BE2C (cell line): ENCODE measurements at regions not wholly inside any gene's neighbourhood (a gene's known extent, or its start where the extent isn't known, plus 50 kb on each side); places are given as distances from the start of the nearest gene placed in this dataset.

Experiments
- DNase-seq: peaks from one replicate; pipeline ENCODE4 v3.0.0-alpha.2; 2020
- H3K27me3 ChIP-seq: fragments of 250-450 bp; sonication (Bioruptor Pico); 2 replicates; pipeline ENCODE4 v1.5.1; 2020; ENCODE audit warnings: mild to moderate bottlenecking
- H3K36me3 ChIP-seq: fragments of 250-450 bp; sonication (Bioruptor Pico); 2 replicates; pipeline ENCODE4 v1.5.1; 2020; ENCODE audit warnings: mild to moderate bottlenecking
- H3K4me1 ChIP-seq: fragments of 250-450 bp; sonication (Bioruptor Pico); 2 replicates; pipeline ENCODE4 v1.5.1; 2020
- H3K4me3 ChIP-seq: 2 replicates; pipeline ENCODE4 v1.5.1; 2011; ENCODE audit warnings: low read depth, low read length
- H3K9me3 ChIP-seq: fragments of 250-450 bp; sonication (Bioruptor Pico); 2 replicates; pipeline ENCODE4 v1.5.1; 2020
- CTCF ChIP-seq: IDR thresholded peaks from 2 replicates; pipeline ENCODE4 v1.5.1; 2012; ENCODE audit warnings: mild to moderate bottlenecking, low read depth, low read length

- H3K4me1 ChIP-seq, result peaks cover 3% of the 10 kb centered on the region; the same call in 1 of the 2 replicates
- no peaks in the 10 kb centered on the region for H3K27me3 ChIP-seq
- H3K36me3 ChIP-seq, result no peaks in the 10 kb centered on the region
- TF ChIP-seq CTCF, result no peak
- H3K9me3 ChIP-seq, result no peaks in the 10 kb centered on the region
- H3K4me3 ChIP-seq, result no peak overlapping the region
- no peak for DNase-seq
These were observed 412.5 kb downstream of the CBLN4 start for GRCh38 chr20:55592866-55593265.

GRCh38 chr20:55586610-55587009 lies 418.7 kb downstream of the CBLN4 start:
- no peak for DNase-seq
- peaks cover 14% of the 10 kb centered on the region for H3K4me1 ChIP-seq
- no peak for TF ChIP-seq CTCF
- no peaks in the 10 kb centered on the region; the same call in 1 of the 2 replicates for H3K9me3 ChIP-seq
- no peaks in the 10 kb centered on the region for H3K36me3 ChIP-seq
- no peaks in the 10 kb centered on the region for H3K27me3 ChIP-seq
- no peak overlapping the region for H3K4me3 ChIP-seq

- no peaks in the 10 kb centered on the region; the same call in 1 of the 2 replicates for H3K9me3 ChIP-seq
- no peaks in the 10 kb centered on the region for H3K27me3 ChIP-seq
- no peak for TF ChIP-seq CTCF
- peaks cover 14% of the 10 kb centered on the region for H3K4me1 ChIP-seq
- no peaks in the 10 kb centered on the region for H3K36me3 ChIP-seq
- no peak overlapping the region for H3K4me3 ChIP-seq
- no peak for DNase-seq
These were observed 420.4 kb downstream of the CBLN4 start for GRCh38 chr20:55584964-55585363.

- peaks cover 14% of the 10 kb centered on the region for H3K4me1 ChIP-seq
- H3K27me3 ChIP-seq, result no peaks in the 10 kb centered on the region
- H3K9me3 ChIP-seq, result no peaks in the 10 kb centered on the region; the same call in 1 of the 2 replicates
- no peak for DNase-seq
- H3K4me3 ChIP-seq, result no peak overlapping the region
- H3K36me3 ChIP-seq, result no peaks in the 10 kb centered on the region
- no peak for TF ChIP-seq CTCF
These were observed 421.0 kb downstream of the CBLN4 start for GRCh38 chr20:55584307-55584706.

- DNase-seq, result no peak
- H3K9me3 ChIP-seq, result no peaks in the 10 kb centered on the region; the same call in 1 of the 2 replicates
These were observed 422.3 kb downstream of the CBLN4 start for GRCh38 chr20:55583036-55583435.

GRCh38 chr20:55582498-55582897 lies 422.8 kb downstream of the CBLN4 start:
- Histone ChIP-seq H3K27me3 (no peaks in the 10 kb centered on the region), H3K4me3 (no peak overlapping the region), H3K36me3 (no peaks in the 10 kb centered on the region), H3K9me3 (no peaks in the 10 kb centered on the region; the same call in 1 of the 2 replicates), H3K4me1 (peaks cover 15% of the 10 kb centered on the region)
- DNase-seq, result no peak
- TF ChIP-seq CTCF, result no peak

More at GRCh38 chr20:55583036-55583435, 422.3 kb downstream of the CBLN4 start:
- Histone ChIP-seq H3K27me3 (no peaks in the 10 kb centered on the region), H3K4me3 (no peak overlapping the region), H3K4me1 (peaks cover 14% of the 10 kb centered on the region), H3K36me3 (no peaks in the 10 kb centered on the region)
- no peak for TF ChIP-seq CTCF
